Testis (tissue), 2 donors: ENCODE measurements at regions not wholly inside any gene's neighbourhood (a gene's known extent, or its start where the extent isn't known, plus 50 kb on each side); places are given as distances from the start of the nearest gene placed in this dataset.
"Not testable (repeated sequence)": the region's sequence is repeated elsewhere in the genome, so short reads cannot be mapped to it uniquely, and the experiment has no call there.

ENCODE experiments used
- DNase-seq: peaks from one replicate; pipeline ENCODE4 v3.0.0-alpha.2; 2019
- H3K27ac ChIP-seq, 2 donors: fragments of 200-600 bp; sonication (generic); one replicate each; pipeline ENCODE4 v1.5.1; 2019
- H3K27me3 ChIP-seq: fragments of 200-600 bp; sonication (generic); one replicate; pipeline ENCODE4 v1.5.1; 2019
- H3K36me3 ChIP-seq: fragments of 200-600 bp; sonication (generic); one replicate; pipeline ENCODE4 v1.5.1; 2017; ENCODE audit warnings: low read depth; ENCODE audit errors: missing control alignments
- H3K4me1 ChIP-seq: fragments of 200-600 bp; sonication (generic); one replicate; pipeline ENCODE4 v1.5.1; 2019
- H3K4me3 ChIP-seq, 2 donors: fragments of 200-600 bp; sonication (generic); one replicate each; pipeline ENCODE4 v1.5.1; 2017 to 2019
- H3K9me3 ChIP-seq: fragments of 200-600 bp; sonication (generic); one replicate; pipeline ENCODE4 v1.5.1; 2017
- POLR2A ChIP-seq: fragments of 450-650 bp; IDR thresholded peaks from one replicate; pipeline ENCODE4 v1.6.1; 2017; ENCODE audit warnings: antibody characterized with exemption, mild to moderate bottlenecking, moderate library complexity
- WGBS, 2 donors: methylation state at CpG; one replicate each; pipeline ENCODE4 v1.1.5; 2018; 5-methylcytosine and 5-hydroxymethylcytosine counted together
- intact Hi-C: fragments of 100-400 bp; cut with DNase I; formaldehyde crosslinking; loops from one replicate; pipeline ENCODE4 v1.15.1; 2023; ENCODE audit warnings: low total_unique reads
- TF ChIP-seq, protein P1 (sequence below), 3 experiments: fragments of 450-650 bp in 2 of 3; fragments of 200-600 bp in 1 of 3; sonication (generic) in 1 of 3; IDR thresholded peaks; one replicate each; pipeline ENCODE4 v1.5.1; 2016 to 2019; ENCODE audit warnings: antibody characterized with exemption in 3 of 3, mild to moderate bottlenecking in 2 of 3, moderate library complexity in 1 of 3

DNA sequence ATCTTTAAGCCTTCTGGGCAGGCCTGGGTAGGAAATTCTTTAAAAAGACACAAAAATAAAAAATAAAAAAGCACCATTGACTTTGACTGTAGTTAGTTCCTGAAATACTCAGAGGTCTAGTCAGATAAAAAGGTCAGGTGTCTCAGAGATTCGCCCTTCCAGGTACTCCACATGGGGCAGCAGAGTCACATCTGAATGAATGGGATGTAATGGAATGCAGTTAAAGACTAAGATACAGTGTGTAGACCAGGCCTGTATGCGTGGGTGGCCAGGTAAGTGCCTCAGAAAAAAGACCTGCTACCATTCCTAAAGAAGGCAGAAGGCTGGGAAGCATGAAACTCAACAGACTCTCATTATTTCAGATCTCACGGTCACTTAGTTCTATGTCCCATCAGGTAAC, 68.6 kb upstream of the SEM1 start:
- 88 to 90% methylated on average over 3 of the region's 3 CpGs for WGBS, 2 donors
- no peaks in the 10 kb centered on the region for H3K9me3 ChIP-seq
- no peaks in the 10 kb centered on the region for H3K27me3 ChIP-seq
- no peaks in the 10 kb centered on the region for H3K36me3 ChIP-seq
- no peaks in the 10 kb centered on the region for H3K4me1 ChIP-seq
- DNase-seq = no peak
- intact Hi-C loops = no loop called here
- H3K4me3 ChIP-seq = no peak overlapping the region
- no peak overlapping the region for H3K27ac ChIP-seq
- TF ChIP-seq, protein P1, sequence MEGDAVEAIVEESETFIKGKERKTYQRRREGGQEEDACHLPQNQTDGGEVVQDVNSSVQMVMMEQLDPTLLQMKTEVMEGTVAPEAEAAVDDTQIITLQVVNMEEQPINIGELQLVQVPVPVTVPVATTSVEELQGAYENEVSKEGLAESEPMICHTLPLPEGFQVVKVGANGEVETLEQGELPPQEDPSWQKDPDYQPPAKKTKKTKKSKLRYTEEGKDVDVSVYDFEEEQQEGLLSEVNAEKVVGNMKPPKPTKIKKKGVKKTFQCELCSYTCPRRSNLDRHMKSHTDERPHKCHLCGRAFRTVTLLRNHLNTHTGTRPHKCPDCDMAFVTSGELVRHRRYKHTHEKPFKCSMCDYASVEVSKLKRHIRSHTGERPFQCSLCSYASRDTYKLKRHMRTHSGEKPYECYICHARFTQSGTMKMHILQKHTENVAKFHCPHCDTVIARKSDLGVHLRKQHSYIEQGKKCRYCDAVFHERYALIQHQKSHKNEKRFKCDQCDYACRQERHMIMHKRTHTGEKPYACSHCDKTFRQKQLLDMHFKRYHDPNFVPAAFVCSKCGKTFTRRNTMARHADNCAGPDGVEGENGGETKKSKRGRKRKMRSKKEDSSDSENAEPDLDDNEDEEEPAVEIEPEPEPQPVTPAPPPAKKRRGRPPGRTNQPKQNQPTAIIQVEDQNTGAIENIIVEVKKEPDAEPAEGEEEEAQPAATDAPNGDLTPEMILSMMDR (IDR thresholded peaks at IDR 0.05) = no peak
- TF ChIP-seq POLR2A = no peak

DNA sequence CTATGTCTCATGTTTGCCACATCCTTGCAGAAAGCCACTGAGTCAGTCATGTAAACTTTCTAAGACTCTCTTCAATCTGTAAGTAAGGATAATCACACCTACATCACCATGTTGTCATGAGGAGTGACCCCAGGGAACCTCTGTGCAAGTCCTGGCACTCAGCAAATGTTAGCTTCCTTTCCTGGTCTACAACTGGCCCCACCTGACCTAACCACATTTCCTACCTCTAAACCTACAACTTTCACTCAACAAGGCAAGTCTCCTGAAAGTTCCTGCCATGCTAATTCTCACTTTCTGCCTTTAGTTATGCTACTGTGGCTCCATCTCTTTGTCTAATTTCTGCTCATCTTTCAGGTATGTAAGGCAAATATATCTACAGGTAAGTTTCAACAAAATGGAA, 72.3 kb upstream of the SEM1 start:
- TF ChIP-seq, protein P1 (IDR thresholded peaks at IDR 0.05) = no peak
- no peak for TF ChIP-seq POLR2A
- peaks cover 9% of the 10 kb centered on the region for H3K4me1 ChIP-seq
- DNase-seq = no peak
- no peaks in the 10 kb centered on the region for H3K36me3 ChIP-seq
- no peak overlapping the region for H3K27ac ChIP-seq
- intact Hi-C loops = no loop called here
- no peaks in the 10 kb centered on the region for H3K9me3 ChIP-seq
- no peaks in the 10 kb centered on the region for H3K27me3 ChIP-seq
- H3K4me3 ChIP-seq = no peak overlapping the region

DNA sequence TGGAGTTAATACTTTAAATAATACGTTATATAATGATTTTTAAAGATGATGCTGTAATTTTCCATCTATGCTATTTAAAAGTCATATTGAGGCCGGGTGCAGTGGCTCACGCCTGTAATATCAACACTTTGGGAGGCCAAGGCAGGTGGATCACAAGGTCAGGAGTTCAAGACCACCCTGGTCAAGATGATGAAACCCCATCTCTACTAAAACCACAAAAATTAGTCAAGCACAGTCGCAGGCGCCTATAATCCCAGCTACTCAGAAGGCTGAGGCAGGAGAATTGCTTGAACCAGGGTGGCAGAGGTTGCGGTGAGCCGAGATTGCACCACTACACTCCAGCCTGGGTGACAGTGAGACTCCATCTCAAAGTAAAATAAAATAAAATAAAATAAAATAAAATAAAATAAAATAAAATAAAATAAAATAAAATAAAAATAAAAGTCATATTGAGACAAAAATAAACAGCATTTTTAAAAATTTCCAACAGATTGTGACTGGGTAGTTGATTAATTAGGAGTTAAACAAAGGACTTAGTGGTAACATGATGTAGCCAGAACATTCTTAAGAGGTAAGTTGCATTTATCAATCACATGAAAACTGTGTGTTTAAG, 73.1 kb upstream of the SEM1 start:
- H3K27ac ChIP-seq, H3K36me3 ChIP-seq, intact Hi-C loops, DNase-seq, H3K27me3 ChIP-seq, H3K4me1 ChIP-seq, H3K4me3 ChIP-seq, H3K9me3 ChIP-seq: not testable (repeated sequence)
- 81 to 82% methylated on average over 7 of the region's 7 CpGs for WGBS, 2 donors

GRCh38 chr7:96784597-96784996, 75.0 kb upstream of the SEM1 start:
- intact Hi-C loops = no loop called here
- 94 to 97% methylated on average over 1 of the region's 1 CpG for WGBS, 2 donors
- no peaks in the 10 kb centered on the region for H3K9me3 ChIP-seq
- no peaks in the 10 kb centered on the region for H3K36me3 ChIP-seq
- H3K27me3 ChIP-seq = no peaks in the 10 kb centered on the region
- H3K4me3 ChIP-seq = no peak overlapping the region
- H3K4me1 ChIP-seq = peaks cover 10% of the 10 kb centered on the region
- DNase-seq = no peak
- H3K27ac ChIP-seq = no peak overlapping the region
- no peak for TF ChIP-seq POLR2A
- TF ChIP-seq, protein P1 (IDR thresholded peaks at IDR 0.05) = no peak

DNA sequence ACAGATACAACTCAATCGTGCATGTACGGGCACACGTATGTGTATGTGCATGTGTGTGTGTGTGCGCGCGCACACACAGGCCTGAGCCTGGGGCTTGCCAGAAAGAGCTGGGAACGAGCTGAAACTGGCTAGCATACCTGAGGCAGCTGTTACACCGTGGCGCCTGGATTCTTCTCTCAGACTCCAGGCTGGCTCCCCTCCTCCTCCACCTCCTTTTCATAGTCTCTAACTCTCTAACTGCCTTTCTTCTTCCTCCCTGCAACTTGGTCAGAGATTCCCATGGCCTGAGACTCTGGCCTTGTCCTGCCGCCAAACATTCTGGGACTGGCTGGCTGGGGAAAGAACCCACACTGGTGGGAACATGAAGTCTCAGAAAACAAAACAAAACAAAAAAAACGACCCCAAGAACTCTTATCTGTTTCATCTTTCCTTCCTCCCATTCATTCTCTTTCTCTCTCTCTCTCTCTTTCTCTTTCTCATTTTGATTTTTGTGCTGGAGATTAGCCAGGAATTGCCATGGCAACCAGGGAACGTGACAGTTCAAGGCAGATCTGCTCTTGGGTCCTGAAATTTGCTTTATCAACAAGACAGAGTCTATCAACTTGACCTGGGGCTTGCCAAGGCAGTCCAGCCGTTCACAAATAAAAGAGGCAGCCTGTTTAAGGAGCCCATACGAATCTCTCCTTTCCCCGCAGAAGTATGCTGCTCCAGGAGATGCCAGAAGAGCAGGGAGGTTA, 76.8 kb upstream of the SEM1 start:
- peaks cover 10% of the 10 kb centered on the region for H3K4me1 ChIP-seq
- TF ChIP-seq, protein P1 (IDR thresholded peaks at IDR 0.05) = no peak
- no peak for TF ChIP-seq POLR2A
- H3K9me3 ChIP-seq = no peaks in the 10 kb centered on the region
- 35 to 40% methylated on average over 15 of the region's 15 CpGs for WGBS, 2 donors
- intact Hi-C loops = no loop called here
- H3K27ac ChIP-seq = peak overlapping the region in 1 of 2 donors; percentile 39
- H3K27me3 ChIP-seq = no peaks in the 10 kb centered on the region
- no peaks in the 10 kb centered on the region for H3K36me3 ChIP-seq
- no peak overlapping the region for H3K4me3 ChIP-seq
- DNase-seq = peak; percentile 27
